NCI-H1092 (cell line): ENCODE measurements at regions not wholly inside any gene's neighbourhood (a gene's known extent, or its start where the extent isn't known, plus 50 kb on each side); places are given as distances from the start of the nearest gene placed in this dataset.
"Not testable (repeated sequence)": the region's sequence is repeated elsewhere in the genome, so short reads cannot be mapped to it uniquely, and the experiment has no call there.

Experiments
- DNase-seq: peaks from one replicate; lab custom pipeline; 2025; lab: John Stamatoyannopoulos, UW

DNA sequence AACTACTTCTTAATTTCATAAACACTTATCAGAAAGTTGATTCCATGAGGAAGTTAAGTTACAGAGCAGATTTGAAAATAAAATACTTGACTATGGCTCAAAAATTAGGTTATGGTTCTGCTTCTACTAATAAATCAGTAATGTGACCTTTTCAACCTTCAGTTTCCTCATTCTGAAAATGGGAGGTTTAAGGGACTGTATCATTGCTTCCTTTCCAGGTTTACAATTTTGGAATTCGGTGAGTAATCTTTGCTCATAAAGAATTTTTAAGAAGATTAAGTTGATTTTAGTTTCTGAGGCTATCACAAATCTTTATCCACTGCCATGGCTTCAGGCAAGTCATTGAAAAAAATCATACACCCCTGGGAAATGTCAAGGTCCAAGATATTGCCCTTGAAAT is 1061.2 kb downstream of the DIPK2A start:
- no peak for DNase-seq

DNA sequence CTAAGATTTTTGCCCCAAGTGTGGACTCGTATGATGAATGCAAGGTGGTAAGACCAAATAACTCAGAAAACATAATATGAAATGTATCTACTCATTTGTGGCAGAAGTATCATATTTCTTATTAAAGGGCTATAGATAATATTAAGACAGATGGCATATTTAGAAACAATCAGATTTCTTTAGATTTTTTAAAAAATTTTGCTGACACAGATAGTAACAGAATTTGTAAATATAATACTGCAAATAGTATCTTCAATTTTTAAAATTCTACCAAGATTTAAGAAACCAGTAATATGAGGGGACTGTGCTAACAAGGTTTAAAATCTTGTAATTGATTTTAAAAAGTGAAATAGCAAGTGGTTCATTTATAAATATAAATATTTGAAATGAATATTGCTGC is 1064.1 kb downstream of the DIPK2A start:
- no peak for DNase-seq

DNA sequence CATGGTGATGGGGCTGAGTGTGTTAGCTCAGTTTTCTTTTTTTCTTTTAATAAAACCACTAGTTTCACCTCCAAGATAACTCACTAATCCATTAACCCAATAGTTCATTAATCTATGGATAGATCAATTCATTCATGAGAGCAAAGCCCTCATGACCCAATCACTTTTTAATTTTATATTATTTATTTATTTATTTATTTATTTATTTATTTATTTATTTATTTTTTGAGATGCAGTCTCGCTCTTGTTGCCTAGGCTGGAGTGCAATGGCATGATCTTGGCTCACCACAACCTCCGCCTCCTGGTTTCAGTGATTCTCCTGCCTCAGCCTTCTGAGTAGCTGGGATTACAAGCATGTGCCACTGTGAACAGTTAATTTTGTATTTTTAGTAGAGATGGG is 1082.4 kb downstream of the DIPK2A start:
- DNase-seq: not testable (repeated sequence)

DNA sequence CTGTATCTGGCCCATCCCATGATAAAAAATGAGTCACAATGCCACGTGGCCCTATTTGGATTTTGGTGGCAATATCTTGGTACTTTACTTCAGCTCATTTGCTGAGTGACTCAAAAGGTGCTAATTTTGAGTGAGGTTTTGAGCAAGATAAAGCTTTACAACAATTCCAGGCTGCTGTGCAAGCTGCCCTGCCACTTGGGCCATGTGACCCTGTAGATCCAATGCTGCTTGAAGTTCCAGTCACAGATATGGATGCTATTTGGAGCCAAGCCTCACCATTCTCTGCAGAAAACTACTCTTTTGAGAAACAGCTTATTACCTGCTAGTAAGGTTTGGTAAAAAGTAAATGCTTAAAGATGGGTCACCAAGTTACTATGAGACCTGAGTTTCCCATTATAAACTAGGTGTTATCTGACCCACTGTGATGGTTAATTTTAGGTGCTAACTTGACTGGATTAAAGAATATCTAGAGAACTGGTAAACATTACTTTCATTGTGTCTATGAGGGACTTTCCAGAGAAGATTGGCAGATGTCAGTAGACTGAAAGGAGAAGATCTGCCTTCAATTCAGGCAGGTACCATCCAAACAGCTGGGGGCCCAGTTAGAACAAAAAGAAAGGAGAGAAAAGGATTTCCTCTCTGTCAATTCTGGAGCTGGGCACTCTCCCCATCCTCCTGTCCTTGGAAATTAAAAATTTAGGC is 1083.9 kb downstream of the DIPK2A start:
- no peak for DNase-seq

DNA sequence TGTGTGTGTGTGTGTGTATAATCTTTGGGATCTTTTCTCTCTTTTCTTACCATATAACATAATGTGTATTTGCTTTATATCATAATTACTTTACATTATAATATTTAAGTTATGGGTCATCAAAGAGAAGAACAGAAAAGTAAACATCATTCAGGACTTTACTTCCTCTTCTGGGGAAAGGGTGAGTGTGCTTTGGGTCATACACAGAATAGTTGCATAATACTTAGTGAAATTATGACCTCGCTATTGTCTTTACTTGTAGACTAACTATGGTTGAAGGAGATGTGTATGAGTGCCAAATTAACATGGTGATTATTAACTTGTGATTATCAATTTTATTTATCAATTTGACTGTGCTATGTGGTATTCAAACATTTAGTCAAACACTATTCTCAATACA is 1086.9 kb downstream of the DIPK2A start:
- no peak for DNase-seq

DNA sequence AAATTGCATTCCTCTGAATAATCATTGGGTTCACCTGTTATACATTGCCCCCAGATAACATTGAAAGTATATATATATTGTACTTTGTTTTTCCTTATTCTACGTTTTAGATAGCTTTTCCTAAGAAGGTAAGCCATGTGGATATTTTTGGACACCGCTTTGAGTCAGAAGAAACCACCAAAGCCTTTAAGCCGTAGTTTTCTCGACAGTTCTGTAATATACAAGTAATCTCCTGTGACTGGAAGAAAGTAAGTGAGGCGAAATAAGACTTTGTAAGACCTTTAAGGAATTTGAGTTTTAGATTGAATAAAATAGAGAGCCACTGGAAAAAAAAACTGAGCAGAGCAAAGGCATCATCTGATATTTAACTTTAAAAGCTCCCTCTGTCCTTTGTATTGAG is 1092.0 kb downstream of the DIPK2A start:
- no peak for DNase-seq

DNA sequence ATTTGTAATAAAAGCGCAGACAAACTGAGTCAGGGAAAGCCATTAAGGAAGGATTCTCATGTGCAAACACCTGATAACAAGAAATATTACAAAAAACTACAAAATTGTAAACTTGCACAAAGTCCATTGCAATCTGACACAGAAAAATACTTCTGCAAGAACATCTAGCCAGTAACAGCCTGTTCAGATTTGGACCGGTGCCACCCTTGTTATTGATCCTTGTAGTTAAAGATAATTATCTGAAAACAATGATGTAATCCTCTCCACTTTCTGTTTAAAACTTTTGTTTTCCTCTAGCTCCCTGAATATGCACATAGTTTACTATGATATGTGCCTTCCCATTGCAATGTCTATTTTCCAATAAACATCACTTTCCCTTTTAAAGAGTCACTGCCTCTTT is 1090.2 kb downstream of the PLOD2 start:
- DNase-seq: no peak

DNA sequence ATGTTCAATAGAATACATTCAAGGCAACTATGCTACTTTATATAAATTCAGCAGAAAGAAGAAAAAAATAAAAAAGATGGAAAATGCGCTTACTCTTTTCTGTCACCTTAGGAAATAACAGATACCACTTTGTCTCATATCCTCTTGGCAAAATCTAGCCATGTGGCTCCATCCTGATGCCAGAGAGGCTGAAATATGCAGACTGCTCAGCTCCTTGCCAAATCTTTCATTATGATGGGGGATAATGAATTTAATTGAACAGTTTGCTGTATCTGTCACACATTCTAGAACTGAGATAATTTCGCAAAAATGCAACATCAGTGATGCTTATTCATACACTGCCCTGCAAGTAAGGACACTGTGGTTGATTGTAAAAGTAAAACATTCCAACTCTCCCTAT is 1081.5 kb downstream of the PLOD2 start:
- no peak for DNase-seq

DNA sequence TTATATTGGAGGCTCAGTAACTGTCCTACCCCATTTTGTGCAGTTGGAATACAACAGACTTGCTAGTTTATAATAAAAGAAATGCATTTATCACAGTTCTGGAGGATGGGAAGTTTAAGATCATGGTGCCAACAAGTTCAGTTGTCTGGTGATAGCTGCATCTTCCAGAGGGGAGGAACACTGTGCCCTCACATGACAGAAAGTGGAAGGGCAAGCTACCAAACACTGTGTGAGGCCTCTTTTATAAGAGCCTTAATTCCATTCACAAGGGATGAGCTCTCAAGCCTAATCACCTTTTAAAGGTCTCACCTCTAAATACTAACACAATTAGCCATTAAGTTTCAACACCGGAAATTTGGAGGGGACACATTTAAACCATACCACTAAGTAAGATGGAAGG is 1073.9 kb downstream of the PLOD2 start:
- no peak for DNase-seq

DNA sequence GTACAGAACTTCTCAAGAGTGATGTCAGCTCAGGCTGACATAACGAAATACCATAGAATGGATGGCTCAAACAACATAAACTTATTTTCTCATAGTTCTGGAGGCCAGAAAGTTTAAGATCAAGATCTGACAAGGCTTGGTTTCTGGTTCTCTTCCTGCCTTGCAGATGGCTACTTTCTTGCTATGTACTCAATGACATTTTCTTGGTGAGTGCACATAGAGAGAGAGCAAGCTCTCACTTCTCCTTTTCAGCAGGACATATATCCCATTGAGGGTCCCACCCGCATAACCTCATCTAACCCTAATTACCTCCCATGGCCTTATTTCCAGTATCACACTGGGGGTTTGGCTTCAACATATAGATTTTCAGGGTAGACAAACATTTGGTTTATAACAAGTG is 1072.1 kb downstream of the PLOD2 start:
- no peak for DNase-seq

DNA sequence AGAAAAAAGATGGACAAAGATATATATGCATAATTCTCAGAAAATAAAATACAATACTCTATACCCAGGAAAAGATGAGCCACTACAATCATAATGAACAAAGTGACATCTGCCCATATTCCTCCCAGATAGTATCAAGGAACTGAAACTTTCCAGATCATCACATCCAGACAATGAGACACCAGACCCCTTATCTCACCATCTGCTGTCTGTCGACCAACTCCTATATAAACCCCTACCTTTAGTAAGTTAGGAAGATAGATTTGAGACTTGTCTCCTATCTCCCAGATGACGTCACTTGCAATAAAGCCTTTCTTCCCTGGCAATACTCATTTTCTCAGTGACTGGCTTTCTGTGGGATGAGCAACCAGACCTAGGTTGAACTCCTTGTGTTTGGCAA is 1071.6 kb downstream of the PLOD2 start:
- DNase-seq: no peak

DNA sequence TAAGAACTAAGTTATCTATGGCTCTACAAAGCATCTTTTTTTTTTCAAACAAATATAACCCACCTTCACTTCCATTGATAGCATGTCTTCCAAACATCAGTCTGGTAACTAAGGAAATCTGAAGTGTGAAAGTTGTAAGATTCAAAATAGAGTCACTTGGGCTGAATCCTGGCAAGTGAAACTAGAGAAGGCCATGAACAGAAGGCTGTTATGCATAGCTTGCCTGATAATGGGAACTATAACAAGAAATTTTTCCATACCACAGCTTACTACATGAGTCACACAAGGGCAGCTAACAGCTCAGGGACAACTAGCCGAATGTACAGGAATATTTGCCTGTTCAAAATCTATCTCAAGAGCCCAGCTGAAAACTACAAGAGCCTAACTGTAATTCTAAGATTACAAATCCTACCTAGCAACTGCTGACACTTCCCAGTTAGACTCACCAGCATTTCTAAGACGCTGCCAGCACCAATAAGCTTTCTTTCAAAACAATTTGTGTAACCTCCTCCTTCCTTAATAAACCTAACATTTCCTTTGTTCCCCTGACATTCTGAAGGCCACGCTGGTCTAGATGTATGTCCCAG is 1066.5 kb downstream of the PLOD2 start:
- no peak for DNase-seq

DNA sequence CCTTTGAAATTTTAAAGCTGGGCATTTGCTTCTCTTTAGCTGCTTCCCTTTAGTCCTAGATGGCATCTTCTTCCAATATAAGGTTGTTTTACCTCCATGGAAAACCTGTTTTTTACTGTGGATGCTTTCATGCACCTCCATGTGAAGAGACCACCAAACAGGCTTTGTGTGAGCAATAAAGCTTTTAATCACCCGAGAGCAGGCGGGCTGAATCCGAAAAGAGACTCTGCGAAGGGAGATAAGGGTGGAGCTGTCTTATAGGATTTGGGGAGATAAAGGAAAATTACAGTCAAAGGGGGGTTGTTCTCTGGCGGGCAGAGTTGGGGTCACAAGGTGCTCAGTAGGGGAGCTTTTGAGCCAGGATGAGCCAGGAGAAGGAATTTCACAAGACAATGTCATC is 1049.8 kb downstream of the PLOD2 start:
- not testable (repeated sequence) for DNase-seq

DNA sequence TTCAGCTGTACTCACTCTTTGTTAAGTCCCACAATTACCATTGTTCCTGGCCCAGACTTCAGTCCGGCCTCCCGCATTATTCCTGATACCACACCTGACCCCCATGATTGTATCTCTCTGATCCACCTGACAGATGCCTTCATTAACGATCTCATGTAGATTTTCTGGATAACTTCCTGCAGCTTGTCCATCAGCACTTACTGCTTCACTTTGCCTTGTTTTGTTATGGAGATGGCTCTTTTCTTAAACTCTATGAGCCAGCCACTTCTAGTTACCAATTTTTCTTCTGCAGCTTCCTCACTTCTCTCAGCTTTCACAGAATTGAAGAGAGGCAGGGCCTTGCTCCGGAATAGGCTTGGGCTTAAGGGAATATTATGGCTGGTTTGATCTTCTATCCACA is 1044.2 kb downstream of the PLOD2 start:
- DNase-seq: no peak

DNA sequence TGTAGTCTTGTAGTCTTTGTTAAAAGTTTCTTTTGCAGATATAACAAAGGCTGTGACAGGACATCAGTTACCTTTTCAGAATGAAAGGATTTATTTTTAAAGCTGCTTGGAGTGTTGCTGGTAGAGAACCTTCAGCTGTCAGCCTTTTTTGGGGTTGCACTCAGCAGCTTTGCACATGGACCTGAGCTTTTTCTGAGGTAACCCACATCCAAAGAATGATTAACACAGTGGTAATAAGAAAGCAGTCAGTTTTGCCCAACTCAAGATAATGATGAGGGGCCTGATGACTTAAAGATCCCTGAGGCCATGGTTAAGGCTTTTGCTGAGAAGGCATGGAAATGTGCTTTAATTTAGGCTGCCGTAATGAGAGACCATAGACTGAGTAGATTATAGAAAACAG is 1042.7 kb downstream of the PLOD2 start:
- DNase-seq: no peak

DNA sequence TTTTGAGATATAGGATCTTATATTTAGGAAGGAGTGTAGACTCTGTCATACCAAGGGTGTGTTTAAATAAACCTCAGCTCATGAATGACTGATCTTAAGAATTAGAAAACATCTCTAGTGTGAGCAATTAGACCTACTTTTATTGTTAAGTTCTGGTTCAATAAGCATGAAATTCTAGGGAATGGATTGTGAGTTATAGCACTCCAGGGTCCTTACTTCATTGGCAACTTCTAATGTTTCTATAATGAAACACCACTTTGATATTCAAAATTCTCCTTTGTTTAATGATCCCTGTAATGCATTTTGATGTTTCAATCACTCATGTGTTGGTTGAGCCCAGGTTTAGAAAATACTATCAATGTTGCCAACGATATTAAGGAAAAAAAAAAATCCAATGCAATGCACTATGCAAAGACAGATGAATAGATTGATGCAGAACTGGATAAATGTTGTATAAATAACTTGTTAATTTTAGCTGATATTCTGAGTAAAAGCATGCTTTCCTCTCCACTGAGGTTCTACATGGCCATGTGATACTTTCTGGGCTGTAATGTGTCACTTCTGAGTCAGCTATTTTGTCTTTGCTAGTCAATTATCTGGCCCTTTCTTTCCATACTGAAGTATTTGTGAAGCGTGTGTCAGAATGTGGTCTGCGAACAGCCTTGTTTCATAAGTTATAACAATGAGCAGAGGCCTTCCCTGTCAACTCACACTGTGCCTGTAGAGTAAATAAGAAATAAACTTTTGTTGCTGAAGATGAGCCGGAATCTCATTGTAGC is 1035.9 kb downstream of the PLOD2 start:
- DNase-seq: no peak

DNA sequence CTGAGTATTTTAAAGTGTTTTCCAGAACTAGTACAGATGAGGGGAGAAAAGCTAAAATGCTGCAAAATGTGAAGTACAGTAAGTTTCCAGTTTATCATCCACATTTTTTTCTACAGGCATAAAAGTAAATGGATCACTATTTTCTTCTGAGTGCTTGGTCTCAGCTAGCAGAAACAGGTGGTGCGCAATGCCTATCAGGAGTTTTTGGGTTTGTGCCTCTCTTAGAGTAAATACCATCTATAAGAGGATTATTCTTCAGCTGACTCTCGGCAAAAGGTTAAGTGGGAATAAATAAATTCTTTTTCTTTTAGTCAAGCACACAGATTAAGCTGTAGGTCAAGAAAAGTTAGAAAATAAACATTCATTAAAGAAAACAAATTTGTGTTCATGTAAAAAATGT is 1027.7 kb downstream of the PLOD2 start:
- no peak for DNase-seq

DNA sequence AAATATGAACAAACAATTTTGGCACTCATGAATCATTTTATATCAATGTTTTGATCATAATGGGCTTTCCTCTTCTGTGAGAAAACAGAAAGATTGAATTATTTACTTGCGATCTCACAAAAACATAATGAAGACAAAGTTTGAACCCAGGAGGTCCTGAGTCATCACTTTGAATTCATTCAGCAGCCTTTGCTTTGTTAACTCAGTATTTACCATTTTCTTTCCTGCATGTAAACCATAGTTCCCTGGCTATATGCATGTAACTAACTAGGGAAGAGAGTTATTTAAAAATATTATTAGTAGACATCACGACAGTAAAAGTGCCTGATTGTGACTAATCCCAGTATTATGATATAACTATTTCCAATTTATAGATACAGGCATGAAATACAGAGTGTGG is 1026.2 kb downstream of the PLOD2 start:
- DNase-seq: no peak

DNA sequence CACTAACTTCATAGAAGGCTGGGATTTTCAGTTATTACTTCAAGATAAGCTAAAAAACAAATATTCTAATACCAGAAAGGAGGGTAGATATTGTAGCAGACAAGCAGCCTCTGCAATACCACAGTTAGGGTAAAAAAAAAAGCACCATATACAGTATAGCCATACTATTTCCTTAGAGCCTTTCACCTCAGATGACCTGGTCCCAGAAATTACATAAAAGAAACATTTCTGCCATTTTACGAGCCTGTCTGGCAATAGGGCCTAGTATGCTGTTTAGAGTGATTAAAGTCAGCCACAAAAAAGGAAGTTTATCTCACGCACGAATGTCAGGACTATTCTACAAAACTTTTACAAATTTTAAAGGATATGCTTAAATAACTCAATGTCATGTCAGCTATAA is 1016.6 kb downstream of the PLOD2 start:
- no peak for DNase-seq

DNA sequence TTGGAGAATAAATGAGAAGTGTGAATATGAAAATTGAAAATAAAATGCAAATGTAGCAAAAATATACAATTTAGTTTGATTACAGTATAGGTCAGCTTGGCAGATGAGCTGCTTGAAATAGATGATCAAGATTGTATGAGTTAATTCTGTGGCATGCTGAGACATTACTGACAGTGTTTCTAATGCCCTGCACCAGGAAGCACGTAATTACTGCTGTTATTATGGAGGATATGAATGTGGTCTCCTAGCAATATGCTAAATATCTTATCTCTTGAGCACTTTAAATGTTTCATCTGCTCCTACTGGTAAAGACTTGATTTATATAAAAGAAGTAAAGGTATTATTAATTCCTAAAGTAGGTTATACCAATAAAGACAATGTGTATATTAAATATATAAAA is 1015.5 kb downstream of the PLOD2 start:
- no peak for DNase-seq

DNA sequence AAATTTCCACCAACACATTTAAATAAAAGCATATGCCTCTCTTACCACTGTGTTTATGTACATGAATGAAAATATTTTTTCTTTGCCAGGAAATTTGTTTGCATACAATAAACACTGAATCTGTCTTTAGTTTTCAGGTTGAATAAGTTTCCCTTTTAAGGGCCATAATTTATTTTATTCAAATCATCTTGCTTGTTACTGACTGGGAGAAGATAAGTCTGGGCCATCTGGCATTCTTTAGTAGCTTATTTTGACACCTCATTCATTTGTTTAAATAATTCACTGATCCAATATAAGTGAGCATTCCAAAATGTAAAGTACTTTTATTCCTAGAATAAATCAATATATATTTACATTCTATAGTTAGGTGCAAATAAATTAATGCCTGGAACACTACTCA is 1001.3 kb downstream of the PLOD2 start:
- DNase-seq: no peak

DNA sequence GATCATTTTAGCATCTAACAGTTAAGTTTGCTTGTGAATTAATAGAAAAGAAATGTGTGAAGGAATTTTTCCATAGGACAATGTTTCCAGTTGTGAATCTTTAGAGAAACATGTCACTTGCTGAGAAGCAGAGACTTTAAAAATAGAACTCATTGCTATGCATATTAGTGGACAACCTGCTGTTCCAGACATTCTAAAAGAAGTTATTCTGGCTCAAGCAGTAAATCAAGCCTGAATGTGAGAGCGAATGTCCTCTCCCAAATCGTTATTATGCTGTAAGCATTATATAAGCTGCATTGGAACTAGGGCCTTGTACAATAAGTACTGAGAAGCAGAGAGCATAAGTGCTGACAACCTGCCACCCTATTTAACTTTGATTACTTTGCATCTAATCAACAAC is 990.9 kb downstream of the PLOD2 start:
- DNase-seq: no peak

DNA sequence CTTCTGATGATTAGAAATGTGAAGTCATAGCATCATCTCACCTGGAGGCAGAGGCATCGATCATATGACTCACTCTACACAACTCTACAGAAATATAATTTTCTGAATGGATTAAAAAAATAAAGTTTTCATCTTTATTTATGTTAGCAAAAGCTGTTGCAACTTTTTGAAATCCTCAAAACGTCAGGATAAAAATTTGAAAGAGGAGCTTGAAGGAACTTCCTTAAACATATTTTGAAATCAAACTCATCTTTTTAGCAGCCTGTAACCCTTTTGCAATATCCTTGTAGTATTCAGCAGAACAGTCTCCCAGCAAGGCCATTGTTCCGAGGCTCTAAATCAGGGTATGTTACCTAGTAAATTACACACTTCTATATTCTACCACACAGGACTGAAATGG is 985.4 kb downstream of the PLOD2 start:
- no peak for DNase-seq

DNA sequence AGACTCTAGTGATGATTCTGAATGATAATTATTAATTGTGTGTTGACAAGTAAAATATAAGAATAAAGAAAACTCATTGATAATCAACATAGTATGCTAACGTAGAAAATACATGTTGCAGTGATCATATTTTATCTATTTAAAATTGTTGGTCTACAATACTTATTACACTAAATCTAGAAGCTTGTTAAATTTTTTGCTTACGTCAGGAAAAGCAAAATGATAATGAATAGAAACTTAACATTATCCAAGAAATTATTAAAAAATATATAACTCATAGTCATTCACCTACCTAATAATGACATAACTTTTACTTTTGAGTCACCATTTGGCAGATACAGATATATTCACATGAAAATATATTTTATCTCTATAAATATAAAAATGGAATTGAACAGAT is 984.1 kb downstream of the PLOD2 start:
- DNase-seq: no peak
